Suprapubic skin (tissue), 4 donors: ENCODE measurements at regions not wholly inside any gene's neighbourhood (a gene's known extent, or its start where the extent isn't known, plus 50 kb on each side); places are given as distances from the start of the nearest gene placed in this dataset.
"Not testable (repeated sequence)": the region's sequence is repeated elsewhere in the genome, so short reads cannot be mapped to it uniquely, and the experiment has no call there.

Experiments used
- DNase-seq, 2 donors: peaks; one replicate each; pipeline ENCODE4 v3.0.0-alpha.2; 2019; ENCODE audit warnings: low spot score in 2 of 2
- H3K27ac ChIP-seq: fragments of 200-600 bp; sonication (generic); one replicate; pipeline ENCODE4 v1.5.1; 2019
- H3K27me3 ChIP-seq: fragments of 200-600 bp; sonication (generic); one replicate; pipeline ENCODE4 v1.5.1; 2019
- H3K36me3 ChIP-seq: fragments of 200-600 bp; sonication (generic); one replicate; pipeline ENCODE4 v1.5.1; 2019
- H3K4me1 ChIP-seq: fragments of 200-600 bp; sonication (generic); one replicate; pipeline ENCODE4 v1.5.1; 2019
- H3K4me3 ChIP-seq: fragments of 200-600 bp; sonication (generic); one replicate; pipeline ENCODE4 v1.5.1; 2019; ENCODE audit warnings: mild to moderate bottlenecking
- H3K9me3 ChIP-seq: fragments of 200-600 bp; sonication (generic); one replicate; pipeline ENCODE4 v1.5.1; 2019
- EP300 ChIP-seq: sonication (generic); formaldehyde crosslinking; IDR thresholded peaks from one replicate; pipeline ENCODE4 v1.6.1; 2017; ENCODE audit warnings: antibody characterized with exemption
- POLR2A ChIP-seq, 2 donors: fragments of 450-650 bp; IDR thresholded peaks; one replicate each; pipeline ENCODE4 v1.6.1; 2017; ENCODE audit warnings: antibody characterized with exemption in 2 of 2, mild to moderate bottlenecking in 2 of 2, moderate library complexity in 2 of 2
- POLR2AphosphoS5 ChIP-seq, 3 donors: sonication (generic); formaldehyde crosslinking; IDR thresholded peaks; one replicate each; pipeline ENCODE4 v1.6.1; 2017; ENCODE audit warnings: antibody characterized with exemption in 3 of 3
- WGBS: methylation state at CpG from one replicate; pipeline ENCODE4 v1.1.5; 2018; 5-methylcytosine and 5-hydroxymethylcytosine counted together
- TF ChIP-seq, protein P1 (sequence below), 2 donors: fragments of 200-600 bp in 1 of 2; fragments of 450-650 bp in 1 of 2; sonication (generic) in 1 of 2; IDR thresholded peaks; one replicate each; pipeline ENCODE4 v1.5.1; 2016 to 2019; ENCODE audit warnings: antibody characterized with exemption in 2 of 2, mild to moderate bottlenecking in 1 of 2, moderate library complexity in 1 of 2

DNA sequence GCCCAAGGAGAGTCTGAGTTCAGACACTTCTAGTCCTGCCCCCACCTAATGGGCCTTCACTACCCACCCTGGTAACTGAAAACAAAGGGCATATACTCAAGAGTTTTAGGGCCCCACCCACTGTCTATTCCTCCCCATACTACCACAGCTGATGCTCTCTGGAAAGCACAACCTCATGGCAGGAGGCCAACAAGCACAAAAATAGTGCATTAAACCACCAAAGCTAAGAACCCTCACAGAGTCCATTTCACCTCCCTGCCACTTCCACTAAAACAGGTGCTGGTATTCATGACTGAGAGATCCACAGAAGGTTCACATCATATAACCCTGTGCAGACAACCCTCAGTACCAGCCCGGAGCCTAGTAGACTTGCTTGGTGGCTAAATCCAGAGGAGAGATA is 132.1 kb upstream of the ADGRB3 start:
- no peak for DNase-seq
- H3K27ac ChIP-seq: no peak overlapping the region
- no peaks in the 10 kb centered on the region for H3K36me3 ChIP-seq
- no peaks in the 10 kb centered on the region for H3K27me3 ChIP-seq
- H3K9me3 ChIP-seq: no peaks in the 10 kb centered on the region
- H3K4me3 ChIP-seq: no peak overlapping the region
- 71% methylated on average over 1 of the region's 1 CpG for WGBS
- H3K4me1 ChIP-seq: no peaks in the 10 kb centered on the region
- no peak for TF ChIP-seq POLR2A (IDR thresholded peaks at IDR 0.05)
- TF ChIP-seq POLR2AphosphoS5 (IDR thresholded peaks at IDR 0.05): no peak
- TF ChIP-seq, protein P1, sequence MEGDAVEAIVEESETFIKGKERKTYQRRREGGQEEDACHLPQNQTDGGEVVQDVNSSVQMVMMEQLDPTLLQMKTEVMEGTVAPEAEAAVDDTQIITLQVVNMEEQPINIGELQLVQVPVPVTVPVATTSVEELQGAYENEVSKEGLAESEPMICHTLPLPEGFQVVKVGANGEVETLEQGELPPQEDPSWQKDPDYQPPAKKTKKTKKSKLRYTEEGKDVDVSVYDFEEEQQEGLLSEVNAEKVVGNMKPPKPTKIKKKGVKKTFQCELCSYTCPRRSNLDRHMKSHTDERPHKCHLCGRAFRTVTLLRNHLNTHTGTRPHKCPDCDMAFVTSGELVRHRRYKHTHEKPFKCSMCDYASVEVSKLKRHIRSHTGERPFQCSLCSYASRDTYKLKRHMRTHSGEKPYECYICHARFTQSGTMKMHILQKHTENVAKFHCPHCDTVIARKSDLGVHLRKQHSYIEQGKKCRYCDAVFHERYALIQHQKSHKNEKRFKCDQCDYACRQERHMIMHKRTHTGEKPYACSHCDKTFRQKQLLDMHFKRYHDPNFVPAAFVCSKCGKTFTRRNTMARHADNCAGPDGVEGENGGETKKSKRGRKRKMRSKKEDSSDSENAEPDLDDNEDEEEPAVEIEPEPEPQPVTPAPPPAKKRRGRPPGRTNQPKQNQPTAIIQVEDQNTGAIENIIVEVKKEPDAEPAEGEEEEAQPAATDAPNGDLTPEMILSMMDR (IDR thresholded peaks at IDR 0.05): no peak

DNA sequence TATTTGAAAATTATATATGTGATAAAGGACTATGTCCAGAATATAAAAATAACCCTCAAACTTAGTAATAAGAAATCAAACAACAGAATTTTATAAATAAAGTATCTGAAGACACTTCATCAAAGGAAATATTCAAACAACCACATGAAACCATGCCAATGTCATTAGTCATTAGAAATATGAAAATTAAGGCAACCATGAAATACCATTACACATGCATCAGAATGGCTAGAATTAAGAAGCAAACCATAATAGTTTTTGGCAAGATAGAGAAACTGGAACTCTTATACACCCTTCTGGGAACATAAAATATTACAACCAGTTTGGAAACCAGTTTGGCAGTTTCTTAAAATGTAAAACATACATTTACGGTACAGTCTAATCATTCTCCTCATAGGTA is 137.2 kb upstream of the ADGRB3 start:
- H3K27ac ChIP-seq: no peak overlapping the region
- TF ChIP-seq POLR2A (IDR thresholded peaks at IDR 0.05): no peak
- no peak for TF ChIP-seq POLR2AphosphoS5 (IDR thresholded peaks at IDR 0.05)
- TF ChIP-seq EP300: no peak
- TF ChIP-seq, protein P1 (IDR thresholded peaks at IDR 0.05): no peak
- 67% methylated on average over 1 of the region's 1 CpG for WGBS

DNA sequence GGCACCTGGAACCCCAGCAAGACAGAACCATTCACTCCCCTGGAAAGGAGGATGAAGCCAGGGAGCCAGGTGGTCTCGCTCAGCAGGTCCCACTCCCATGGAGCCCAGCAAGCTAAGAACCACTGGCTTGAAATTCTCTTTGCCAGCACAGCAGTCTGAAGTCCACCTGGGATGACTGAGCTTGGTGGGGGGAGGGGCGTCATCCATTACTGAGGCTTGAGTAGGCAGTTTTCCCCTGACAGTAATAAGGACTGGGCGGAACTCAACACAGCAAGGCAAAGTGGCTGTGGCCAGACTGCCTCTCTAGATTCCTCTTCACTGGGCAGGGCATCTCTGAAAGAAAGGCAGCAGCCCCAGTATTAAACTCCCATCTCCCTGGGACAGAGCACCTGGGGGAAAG is 140.2 kb upstream of the ADGRB3 start:
- H3K4me3 ChIP-seq, H3K9me3 ChIP-seq, H3K36me3 ChIP-seq, H3K4me1 ChIP-seq, H3K27me3 ChIP-seq, H3K27ac ChIP-seq, DNase-seq: not testable (repeated sequence)
- 90% methylated on average over 3 of the region's 3 CpGs for WGBS

More for the DNA sequence above, 137.2 kb upstream of the ADGRB3 start:
- no peaks in the 10 kb centered on the region for H3K9me3 ChIP-seq
- H3K4me1 ChIP-seq: no peaks in the 10 kb centered on the region
- H3K36me3 ChIP-seq: no peaks in the 10 kb centered on the region
- no peaks in the 10 kb centered on the region for H3K27me3 ChIP-seq
- DNase-seq: no peak
- H3K4me3 ChIP-seq: no peak overlapping the region

DNA sequence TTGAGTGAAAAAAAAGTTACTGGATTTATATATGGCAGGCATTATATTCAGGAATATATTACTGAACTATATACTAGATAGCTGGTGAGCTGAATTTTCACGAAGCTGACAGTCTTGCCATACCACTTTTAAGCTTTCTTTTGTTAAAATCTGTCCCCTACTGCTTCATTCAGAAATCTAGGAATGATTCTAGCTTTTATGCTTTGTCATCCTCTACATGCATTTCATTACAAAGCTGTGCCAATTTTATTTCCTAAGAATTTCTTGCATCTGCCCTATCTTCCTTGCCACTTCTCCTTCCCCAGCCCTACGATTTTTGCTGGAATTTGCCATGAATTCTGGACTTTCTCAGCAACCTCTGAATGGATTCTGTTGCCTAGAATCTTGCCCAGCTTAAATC is 158.5 kb upstream of the ADGRB3 start:
- TF ChIP-seq POLR2A (IDR thresholded peaks at IDR 0.05) (no peak), POLR2AphosphoS5 (IDR thresholded peaks at IDR 0.05) (no peak), EP300 (no peak)
- TF ChIP-seq, protein P1 (IDR thresholded peaks at IDR 0.05): no peak
- WGBS: 57% methylated on average over 2 of the region's 2 CpGs
- H3K36me3 ChIP-seq: no peaks in the 10 kb centered on the region

DNA sequence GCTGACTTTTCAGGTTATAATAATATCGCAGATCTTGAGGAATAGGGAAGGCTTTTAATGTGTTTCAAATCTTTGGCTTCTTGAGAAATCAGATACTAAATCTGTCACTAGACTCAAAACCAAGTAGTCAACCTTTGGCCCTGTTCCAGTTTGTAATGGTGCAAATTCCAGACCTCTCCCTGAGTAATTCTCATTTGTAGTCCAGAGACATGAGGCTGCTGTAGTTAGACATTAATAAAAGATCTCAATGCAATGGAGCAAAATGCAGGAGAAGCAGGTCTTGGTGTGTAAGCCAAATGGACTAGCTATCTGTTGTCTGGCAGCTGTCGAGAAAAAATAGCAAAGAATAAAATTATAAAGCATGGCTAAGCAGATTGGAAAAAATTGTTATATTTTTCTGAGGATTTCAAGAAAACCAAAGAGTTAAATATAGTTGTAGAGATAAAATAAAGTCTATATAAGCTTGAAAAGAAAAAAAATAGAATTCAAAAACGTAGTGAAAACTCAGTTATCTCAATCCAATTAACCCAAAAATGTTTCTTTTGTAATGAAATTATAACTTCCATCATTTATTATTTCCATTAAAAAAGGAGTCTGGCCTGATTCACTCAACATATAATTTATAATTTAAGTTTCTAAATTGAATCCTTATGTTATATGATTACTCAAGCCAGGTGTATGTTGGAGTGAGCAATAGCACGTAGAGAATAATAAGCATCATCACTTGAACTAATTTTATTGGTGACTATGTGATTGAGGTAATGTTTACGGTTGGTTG is 161.5 kb upstream of the ADGRB3 start:
- no peaks in the 10 kb centered on the region for H3K36me3 ChIP-seq
- no peaks in the 10 kb centered on the region for H3K4me1 ChIP-seq
- TF ChIP-seq EP300 (no peak), POLR2AphosphoS5 (IDR thresholded peaks at IDR 0.05) (no peak), POLR2A (IDR thresholded peaks at IDR 0.05) (no peak)
- TF ChIP-seq, protein P1 (IDR thresholded peaks at IDR 0.05): no peak
- H3K27me3 ChIP-seq: no peaks in the 10 kb centered on the region
- 72% methylated on average over 5 of the region's 5 CpGs for WGBS
- no peak overlapping the region for H3K4me3 ChIP-seq
- H3K27ac ChIP-seq: no peak overlapping the region
- no peak for DNase-seq
- H3K9me3 ChIP-seq: no peaks in the 10 kb centered on the region

More for the DNA sequence above, 158.5 kb upstream of the ADGRB3 start:
- no peak for DNase-seq
- H3K27me3 ChIP-seq: no peaks in the 10 kb centered on the region
- H3K4me3 ChIP-seq: no peak overlapping the region
- H3K4me1 ChIP-seq: no peaks in the 10 kb centered on the region
- H3K27ac ChIP-seq: no peak overlapping the region
- H3K9me3 ChIP-seq: no peaks in the 10 kb centered on the region
